Sigmoid colon (tissue), 4 donors: ENCODE measurements at regions not wholly inside any gene's neighbourhood (a gene's known extent, or its start where the extent isn't known, plus 50 kb on each side); places are given as distances from the start of the nearest gene placed in this dataset.

Experiments used
- EP300 ChIP-seq, 4 donors: sonication (generic); formaldehyde crosslinking; IDR thresholded peaks; one replicate each; pipeline ENCODE4 v1.6.1; 2017; ENCODE audit warnings: antibody characterized with exemption in 4 of 4
- TF ChIP-seq, protein P1 (sequence below), 4 experiments: fragments of 450-650 bp in 3 of 4; fragments of 200-600 bp in 1 of 4; IDR thresholded peaks; one replicate each; pipeline ENCODE4 v1.5.1; 2016 to 2019; ENCODE audit warnings: antibody characterized with exemption in 4 of 4, mild to moderate bottlenecking in 3 of 4, moderate library complexity in 2 of 4

- TF ChIP-seq, protein P1, sequence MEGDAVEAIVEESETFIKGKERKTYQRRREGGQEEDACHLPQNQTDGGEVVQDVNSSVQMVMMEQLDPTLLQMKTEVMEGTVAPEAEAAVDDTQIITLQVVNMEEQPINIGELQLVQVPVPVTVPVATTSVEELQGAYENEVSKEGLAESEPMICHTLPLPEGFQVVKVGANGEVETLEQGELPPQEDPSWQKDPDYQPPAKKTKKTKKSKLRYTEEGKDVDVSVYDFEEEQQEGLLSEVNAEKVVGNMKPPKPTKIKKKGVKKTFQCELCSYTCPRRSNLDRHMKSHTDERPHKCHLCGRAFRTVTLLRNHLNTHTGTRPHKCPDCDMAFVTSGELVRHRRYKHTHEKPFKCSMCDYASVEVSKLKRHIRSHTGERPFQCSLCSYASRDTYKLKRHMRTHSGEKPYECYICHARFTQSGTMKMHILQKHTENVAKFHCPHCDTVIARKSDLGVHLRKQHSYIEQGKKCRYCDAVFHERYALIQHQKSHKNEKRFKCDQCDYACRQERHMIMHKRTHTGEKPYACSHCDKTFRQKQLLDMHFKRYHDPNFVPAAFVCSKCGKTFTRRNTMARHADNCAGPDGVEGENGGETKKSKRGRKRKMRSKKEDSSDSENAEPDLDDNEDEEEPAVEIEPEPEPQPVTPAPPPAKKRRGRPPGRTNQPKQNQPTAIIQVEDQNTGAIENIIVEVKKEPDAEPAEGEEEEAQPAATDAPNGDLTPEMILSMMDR (IDR thresholded peaks at IDR 0.05): no peak
- TF ChIP-seq EP300 (IDR thresholded peaks at IDR 0.05): no peak
Measured at GRCh38 chr5:123787136-123787535, 275.2 kb downstream of the CSNK1G3 start.
